ENCODE measurements at regions not wholly inside any gene's neighbourhood (a gene's known extent, or its start where the extent isn't known, plus 50 kb on each side); places are given as distances from the start of the nearest gene placed in this dataset.

DNA sequence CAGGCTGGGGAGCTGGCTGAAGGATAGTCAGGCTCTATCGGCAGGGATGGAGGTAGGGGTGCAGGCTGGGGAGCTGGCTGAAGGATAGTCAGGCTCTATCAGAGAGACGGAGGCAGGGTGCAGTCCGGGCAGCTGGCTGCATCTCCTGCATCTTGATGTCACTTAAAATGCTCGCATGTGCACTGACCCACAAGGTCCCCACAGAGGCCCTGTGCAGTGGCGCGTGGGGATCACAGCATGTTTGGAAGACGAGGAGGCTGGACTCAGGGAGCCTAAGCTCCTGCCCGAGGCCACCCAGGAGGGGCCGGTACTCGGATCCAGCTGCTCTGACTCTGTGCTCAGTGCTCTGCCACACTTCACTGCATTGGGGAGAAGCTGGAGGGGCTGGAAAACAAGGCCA is 189.0 kb upstream of the HDAC4 start:
- TF ChIP-seq YY1 (tag by site-specific recombination; IDR thresholded peaks at IDR 0.05) (no peak), ZNF366 (tag by site-specific recombination; conservative IDR thresholded peaks at IDR 0.05) (no peak), SETDB1 (IDR thresholded peaks at IDR 0.05; ENCODE audit: insufficient read length, low read length) (no peak), ZNF19 (tag by site-specific recombination; IDR thresholded peaks at IDR 0.05; ENCODE audit: low read depth) (no peak), ZNF324 (tag by site-specific recombination; IDR thresholded peaks at IDR 0.05) (no peak), ZNF354C (tag by site-specific recombination; IDR thresholded peaks at IDR 0.05; ENCODE audit: borderline replicate concordance, low read depth) (no peak)
- TF ChIP-seq, protein P1, sequence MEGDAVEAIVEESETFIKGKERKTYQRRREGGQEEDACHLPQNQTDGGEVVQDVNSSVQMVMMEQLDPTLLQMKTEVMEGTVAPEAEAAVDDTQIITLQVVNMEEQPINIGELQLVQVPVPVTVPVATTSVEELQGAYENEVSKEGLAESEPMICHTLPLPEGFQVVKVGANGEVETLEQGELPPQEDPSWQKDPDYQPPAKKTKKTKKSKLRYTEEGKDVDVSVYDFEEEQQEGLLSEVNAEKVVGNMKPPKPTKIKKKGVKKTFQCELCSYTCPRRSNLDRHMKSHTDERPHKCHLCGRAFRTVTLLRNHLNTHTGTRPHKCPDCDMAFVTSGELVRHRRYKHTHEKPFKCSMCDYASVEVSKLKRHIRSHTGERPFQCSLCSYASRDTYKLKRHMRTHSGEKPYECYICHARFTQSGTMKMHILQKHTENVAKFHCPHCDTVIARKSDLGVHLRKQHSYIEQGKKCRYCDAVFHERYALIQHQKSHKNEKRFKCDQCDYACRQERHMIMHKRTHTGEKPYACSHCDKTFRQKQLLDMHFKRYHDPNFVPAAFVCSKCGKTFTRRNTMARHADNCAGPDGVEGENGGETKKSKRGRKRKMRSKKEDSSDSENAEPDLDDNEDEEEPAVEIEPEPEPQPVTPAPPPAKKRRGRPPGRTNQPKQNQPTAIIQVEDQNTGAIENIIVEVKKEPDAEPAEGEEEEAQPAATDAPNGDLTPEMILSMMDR (tag by site-specific recombination; IDR thresholded peaks at IDR 0.05), result no peak
- TF ChIP-seq, protein P2, sequence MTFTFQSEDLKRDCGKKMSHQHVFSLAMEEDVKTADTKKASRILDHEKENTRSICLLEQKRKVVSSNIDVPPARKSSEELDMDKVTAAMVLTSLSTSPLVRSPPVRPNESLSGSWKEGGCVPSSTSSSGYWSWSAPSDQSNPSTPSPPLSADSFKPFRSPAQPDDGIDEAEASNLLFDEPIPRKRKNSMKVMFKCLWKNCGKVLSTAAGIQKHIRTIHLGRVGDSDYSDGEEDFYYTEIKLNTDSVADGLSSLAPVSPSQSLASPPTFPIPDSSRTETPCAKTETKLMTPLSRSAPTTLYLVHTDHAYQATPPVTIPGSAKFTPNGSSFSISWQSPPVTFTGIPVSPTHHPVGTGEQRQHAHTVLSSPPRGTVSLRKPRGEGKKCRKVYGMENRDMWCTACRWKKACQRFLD (tag by site-specific recombination; IDR thresholded peaks at IDR 0.05), result no peak

Measured in HEK293 (cell line).